ENCODE measurements at regions not wholly inside any gene's neighbourhood (a gene's known extent, or its start where the extent isn't known, plus 50 kb on each side); places are given as distances from the start of the nearest gene placed in this dataset.

DNA sequence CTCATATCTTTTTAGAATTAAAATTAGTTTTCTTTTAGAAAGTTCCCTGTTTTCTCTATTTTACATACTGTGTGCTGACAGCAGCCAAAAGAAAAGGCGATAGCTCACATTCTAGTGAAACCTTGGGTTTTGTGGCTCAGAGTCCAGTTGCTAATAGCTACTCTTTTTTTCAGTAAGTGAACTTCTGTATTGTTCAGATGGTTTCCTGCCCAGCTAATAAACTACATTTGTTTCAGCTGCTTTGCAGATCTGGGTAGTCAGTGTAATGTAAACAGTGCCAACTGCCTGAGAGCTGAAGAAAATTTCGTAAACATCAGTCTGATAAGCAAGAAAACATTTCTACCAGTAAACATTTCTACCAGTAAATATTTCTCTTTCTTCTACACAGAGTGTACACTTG is 370.2 kb downstream of the GRIA2 start:
- intact Hi-C loops (cut with micrococcal nuclease) = no loop called here
- Mint-ChIP-seq H3K36me3 (ENCODE audit: low read depth) (no peaks in the 10 kb centered on the region), H3K9me3 (peaks cover 3% of the 10 kb centered on the region), H3K4me1 (ENCODE audit: low read depth) (no peaks in the 10 kb centered on the region), H3K4me3 (ENCODE audit: low read depth) (no peak overlapping the region), H3K27me3 (ENCODE audit: low read depth) (no peaks in the 10 kb centered on the region), H3K27ac (no peak overlapping the region)
- DNase-seq (ENCODE audit: low spot score) = no peak

DNA sequence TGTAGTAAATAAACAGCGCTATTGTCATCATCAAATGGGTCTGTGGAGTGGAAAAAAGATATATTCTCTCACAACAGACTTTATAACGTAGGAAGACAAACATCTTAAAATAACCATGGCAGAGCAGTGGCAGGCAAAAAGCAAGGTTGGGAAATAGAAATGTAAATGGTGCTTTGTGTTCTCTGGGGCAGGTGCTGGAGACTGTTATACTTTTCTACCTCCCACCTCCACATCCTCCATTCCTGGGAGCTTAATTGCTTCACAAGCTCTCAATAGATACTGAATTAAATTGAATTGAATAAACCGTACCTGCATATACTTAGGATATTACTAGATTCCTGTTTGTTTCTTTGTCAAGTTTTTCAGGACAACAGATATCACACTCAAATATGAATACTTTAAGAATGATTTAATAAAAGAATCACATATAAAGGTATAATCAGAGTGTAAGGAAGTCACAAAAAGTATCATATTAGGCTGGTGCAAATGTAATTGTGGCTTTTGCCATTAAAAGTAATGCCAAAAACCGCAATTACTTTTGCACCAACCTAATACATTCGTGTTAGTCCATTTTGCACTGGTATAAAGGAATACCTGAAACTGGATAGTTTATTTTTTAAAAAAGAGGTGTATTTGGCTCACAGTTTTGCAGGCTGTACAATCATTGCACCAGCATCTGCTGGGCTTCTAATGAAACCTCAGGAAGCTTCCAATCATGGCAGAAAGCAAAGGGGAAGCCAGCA is 367.3 kb downstream of the GRIA2 start:
- no peaks in the 10 kb centered on the region for H3K4me1 Mint-ChIP-seq (ENCODE audit: low read depth)
- no peak for DNase-seq (ENCODE audit: low spot score)

DNA sequence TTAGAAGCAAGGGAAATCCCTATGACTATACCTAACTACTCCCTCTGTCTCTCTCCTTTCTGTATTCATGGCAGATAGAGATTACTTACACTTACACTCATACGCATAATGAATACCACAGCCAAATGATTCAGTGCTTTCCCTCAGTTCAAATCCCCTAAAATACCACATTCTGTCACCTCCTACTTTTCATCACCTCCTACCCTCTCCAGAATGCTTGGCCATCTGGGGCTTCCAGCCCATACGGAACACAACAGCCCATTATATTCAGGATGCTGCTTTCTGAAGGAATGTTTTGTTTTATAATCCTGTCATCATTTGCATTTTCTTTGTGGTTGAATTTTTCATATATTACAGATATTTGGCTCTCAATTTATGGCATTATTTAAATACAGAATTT is 361.6 kb downstream of the GRIA2 start:
- intact Hi-C loops (cut with micrococcal nuclease) = no loop called here

More for the DNA sequence above, 367.3 kb downstream of the GRIA2 start:
- no peaks in the 10 kb centered on the region for H3K36me3 Mint-ChIP-seq (ENCODE audit: low read depth)
- H3K9me3 Mint-ChIP-seq = peaks cover 3% of the 10 kb centered on the region
- no peak overlapping the region for H3K27ac Mint-ChIP-seq
- no peaks in the 10 kb centered on the region for H3K27me3 Mint-ChIP-seq (ENCODE audit: low read depth)
- H3K4me3 Mint-ChIP-seq (ENCODE audit: low read depth) = no peak overlapping the region
- intact Hi-C loops (cut with micrococcal nuclease) = no loop called here

DNA sequence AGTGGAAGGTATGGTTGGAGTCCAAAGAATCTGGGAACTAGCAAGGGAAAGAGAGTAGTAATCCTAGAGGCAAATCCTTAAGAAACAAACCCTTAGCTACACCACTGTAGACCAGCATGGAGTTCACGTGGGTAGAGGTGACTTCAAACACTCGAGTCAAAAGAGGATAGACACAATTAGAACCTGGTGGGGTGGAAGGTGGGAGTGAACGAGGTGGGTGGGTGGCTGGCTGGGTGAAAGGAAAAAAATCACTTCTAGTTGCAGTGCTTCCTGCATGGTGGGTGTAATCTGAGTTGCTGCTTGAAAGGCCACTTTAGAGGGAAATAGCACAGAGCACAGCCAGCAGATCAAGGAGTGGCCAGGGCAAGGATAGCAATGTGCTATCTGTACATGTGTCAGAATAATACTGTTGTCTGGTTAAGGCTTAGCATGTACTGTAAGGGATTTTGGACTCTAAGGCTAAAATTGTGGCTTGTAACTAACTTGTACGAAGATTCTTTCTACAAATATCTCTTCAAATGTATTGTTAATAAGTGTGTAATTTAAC is 356.2 kb downstream of the GRIA2 start:
- no peak overlapping the region for H3K27ac Mint-ChIP-seq
- no peak for DNase-seq (ENCODE audit: low spot score)
- intact Hi-C loops (cut with micrococcal nuclease) = no loop called here

More for the DNA sequence above, 361.6 kb downstream of the GRIA2 start:
- no peaks in the 10 kb centered on the region for H3K4me1 Mint-ChIP-seq (ENCODE audit: low read depth)
- H3K4me3 Mint-ChIP-seq (ENCODE audit: low read depth) = no peak overlapping the region
- H3K27me3 Mint-ChIP-seq (ENCODE audit: low read depth) = no peaks in the 10 kb centered on the region
- H3K27ac Mint-ChIP-seq = no peak overlapping the region
- no peak for DNase-seq (ENCODE audit: low spot score)
- no peaks in the 10 kb centered on the region for H3K36me3 Mint-ChIP-seq (ENCODE audit: low read depth)
- peaks cover 3% of the 10 kb centered on the region for H3K9me3 Mint-ChIP-seq

DNA sequence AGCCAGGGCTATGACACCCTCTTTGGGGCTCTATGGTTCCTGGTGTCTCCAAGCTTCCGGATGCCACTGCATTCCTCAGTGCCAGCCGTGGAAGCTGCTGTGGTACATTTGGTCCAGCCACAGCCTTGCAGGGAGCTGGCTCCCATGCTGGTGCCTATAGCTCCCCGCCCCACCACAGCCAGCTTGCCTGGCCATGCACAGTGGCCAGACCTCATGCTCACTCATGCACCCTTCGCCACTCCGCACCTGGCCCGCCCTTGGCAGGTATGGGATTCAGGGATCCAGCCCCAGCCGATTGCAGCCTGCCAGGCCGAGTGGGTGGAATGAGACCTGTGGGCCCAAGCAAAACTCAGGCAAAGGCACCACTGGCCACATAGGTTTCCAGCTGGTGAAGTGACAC is 354.8 kb downstream of the GRIA2 start:
- no peaks in the 10 kb centered on the region for H3K36me3 Mint-ChIP-seq (ENCODE audit: low read depth)
- intact Hi-C loops (cut with micrococcal nuclease) = no loop called here
- no peak overlapping the region for H3K4me3 Mint-ChIP-seq (ENCODE audit: low read depth)
- no peaks in the 10 kb centered on the region for H3K4me1 Mint-ChIP-seq (ENCODE audit: low read depth)
- H3K27me3 Mint-ChIP-seq (ENCODE audit: low read depth) = no peaks in the 10 kb centered on the region
- H3K9me3 Mint-ChIP-seq = no peaks in the 10 kb centered on the region
- no peak for DNase-seq (ENCODE audit: low spot score)
- no peak overlapping the region for H3K27ac Mint-ChIP-seq

More for the DNA sequence above, 356.2 kb downstream of the GRIA2 start:
- no peak overlapping the region for H3K4me3 Mint-ChIP-seq (ENCODE audit: low read depth)
- H3K4me1 Mint-ChIP-seq (ENCODE audit: low read depth) = no peaks in the 10 kb centered on the region
- no peaks in the 10 kb centered on the region for H3K36me3 Mint-ChIP-seq (ENCODE audit: low read depth)
- H3K9me3 Mint-ChIP-seq = no peaks in the 10 kb centered on the region
- no peaks in the 10 kb centered on the region for H3K27me3 Mint-ChIP-seq (ENCODE audit: low read depth)

DNA sequence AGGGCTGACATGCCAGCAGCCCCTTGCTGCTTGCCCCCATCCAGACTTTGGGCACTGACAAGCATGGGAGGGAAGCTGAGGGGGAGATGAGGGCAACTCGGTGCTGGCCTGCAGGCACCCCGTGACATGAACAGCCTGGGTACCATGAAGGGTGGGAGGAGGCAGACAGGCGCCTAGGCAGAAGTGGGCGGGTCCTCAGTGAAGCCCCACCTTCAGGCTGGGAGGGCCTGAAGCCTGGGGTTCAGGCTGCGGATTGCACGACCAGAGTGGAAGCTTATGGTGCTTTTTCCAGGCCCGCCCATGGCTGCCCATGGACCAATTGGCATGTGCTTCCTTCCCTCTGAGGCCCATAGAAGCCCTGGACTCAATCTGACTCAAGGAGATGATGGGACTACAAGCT is 354.1 kb downstream of the GRIA2 start:
- intact Hi-C loops (cut with micrococcal nuclease) = no loop called here
- Mint-ChIP-seq H3K9me3 (no peaks in the 10 kb centered on the region), H3K27me3 (ENCODE audit: low read depth) (no peaks in the 10 kb centered on the region), H3K4me3 (ENCODE audit: low read depth) (no peak overlapping the region), H3K36me3 (ENCODE audit: low read depth) (no peaks in the 10 kb centered on the region), H3K27ac (no peak overlapping the region), H3K4me1 (ENCODE audit: low read depth) (no peaks in the 10 kb centered on the region)
- no peak for DNase-seq (ENCODE audit: low spot score)

DNA sequence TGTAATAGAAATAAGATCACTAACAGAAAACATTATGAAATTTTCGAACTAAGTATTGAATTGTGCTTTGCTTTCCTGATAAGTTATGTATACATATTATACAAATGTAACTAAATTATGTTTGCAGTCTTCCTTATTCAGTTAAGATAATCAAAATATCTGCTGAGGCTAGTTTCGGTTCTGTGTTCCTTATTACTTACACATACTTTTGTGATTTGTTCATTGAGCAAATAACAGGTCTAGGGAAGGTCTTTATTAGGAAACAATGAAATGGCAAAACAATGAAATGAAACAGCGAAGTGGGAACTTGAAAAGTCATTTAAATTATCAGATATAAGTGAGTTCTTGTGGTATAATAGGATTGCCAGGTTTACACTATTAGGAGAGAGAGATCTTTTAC is 352.4 kb downstream of the GRIA2 start:
- intact Hi-C loops (cut with micrococcal nuclease) = no loop called here
- Mint-ChIP-seq H3K9me3 (no peaks in the 10 kb centered on the region), H3K27ac (no peak overlapping the region), H3K27me3 (ENCODE audit: low read depth) (no peaks in the 10 kb centered on the region), H3K4me1 (ENCODE audit: low read depth) (no peaks in the 10 kb centered on the region), H3K36me3 (ENCODE audit: low read depth) (no peaks in the 10 kb centered on the region), H3K4me3 (ENCODE audit: low read depth) (no peak overlapping the region)
- DNase-seq (ENCODE audit: low spot score) = no peak

DNA sequence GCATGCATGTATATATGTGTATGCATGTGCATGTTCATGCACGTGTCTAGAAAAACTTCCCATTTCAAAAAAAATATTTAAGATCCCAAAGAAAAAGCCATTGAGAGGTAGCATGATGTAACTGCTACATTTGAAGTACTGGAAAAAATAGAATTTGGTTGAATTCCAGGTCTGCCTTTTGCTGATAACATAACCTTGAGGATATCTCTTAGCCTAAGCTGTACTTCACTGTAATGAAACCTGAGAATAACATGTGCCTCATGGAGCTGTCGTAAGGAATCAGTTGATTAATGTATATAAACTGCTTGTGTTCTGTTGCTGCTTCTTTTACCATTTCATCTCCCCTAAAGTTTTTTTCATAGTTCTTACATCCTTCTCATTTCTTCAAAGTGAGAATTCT is 351.8 kb downstream of the GRIA2 start:
- Mint-ChIP-seq H3K9me3 (no peaks in the 10 kb centered on the region), H3K4me1 (ENCODE audit: low read depth) (no peaks in the 10 kb centered on the region), H3K27ac (no peak overlapping the region), H3K27me3 (ENCODE audit: low read depth) (no peaks in the 10 kb centered on the region), H3K4me3 (ENCODE audit: low read depth) (no peak overlapping the region), H3K36me3 (ENCODE audit: low read depth) (no peaks in the 10 kb centered on the region)
- intact Hi-C loops (cut with micrococcal nuclease) = no loop called here
- no peak for DNase-seq (ENCODE audit: low spot score)

DNA sequence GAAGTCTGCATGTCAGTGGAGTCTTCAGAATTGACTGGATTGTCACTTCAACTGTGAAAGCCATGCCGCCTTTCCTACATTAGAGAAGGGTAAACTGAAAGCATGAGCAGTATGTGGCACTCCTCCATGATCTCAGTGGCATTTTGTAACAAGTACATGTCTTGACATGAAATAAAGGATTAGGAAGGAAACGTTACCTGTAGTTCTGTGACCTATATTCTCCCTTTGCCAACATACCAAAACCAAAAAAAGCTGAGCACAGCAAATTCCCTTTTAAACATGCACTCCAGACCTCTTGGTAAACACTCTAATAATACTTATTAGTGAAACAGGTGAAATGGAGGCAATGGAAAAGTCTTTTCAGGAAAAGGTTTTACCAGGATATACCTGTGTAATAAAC is 344.2 kb downstream of the GRIA2 start:
- Mint-ChIP-seq H3K4me1 (ENCODE audit: low read depth) (no peaks in the 10 kb centered on the region), H3K27me3 (ENCODE audit: low read depth) (no peaks in the 10 kb centered on the region), H3K4me3 (ENCODE audit: low read depth) (no peak overlapping the region), H3K27ac (no peak overlapping the region), H3K9me3 (no peaks in the 10 kb centered on the region), H3K36me3 (ENCODE audit: low read depth) (no peaks in the 10 kb centered on the region)
- intact Hi-C loops (cut with micrococcal nuclease) = no loop called here
- no peak for DNase-seq (ENCODE audit: low spot score)

DNA sequence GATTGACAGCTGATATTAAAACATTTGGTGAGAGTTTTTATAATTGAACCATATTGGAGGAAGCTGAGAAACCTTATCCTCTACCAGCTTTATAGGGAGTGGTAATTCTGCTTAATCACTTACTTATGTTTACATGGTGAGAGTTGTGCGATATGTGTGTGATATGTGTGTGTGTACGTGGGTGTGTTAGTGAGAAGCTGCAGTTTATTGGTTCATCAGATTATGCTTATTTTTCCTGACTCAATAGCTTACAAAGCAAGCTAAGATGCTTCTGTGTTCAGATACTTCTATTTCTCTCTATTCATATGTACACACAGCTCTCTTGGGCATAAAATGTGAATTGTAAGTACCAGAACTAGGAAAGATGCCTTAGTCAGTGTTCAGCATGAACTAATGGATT is 343.7 kb downstream of the GRIA2 start:
- Mint-ChIP-seq H3K9me3 (no peaks in the 10 kb centered on the region), H3K27me3 (ENCODE audit: low read depth) (no peaks in the 10 kb centered on the region), H3K4me1 (ENCODE audit: low read depth) (no peaks in the 10 kb centered on the region)

DNA sequence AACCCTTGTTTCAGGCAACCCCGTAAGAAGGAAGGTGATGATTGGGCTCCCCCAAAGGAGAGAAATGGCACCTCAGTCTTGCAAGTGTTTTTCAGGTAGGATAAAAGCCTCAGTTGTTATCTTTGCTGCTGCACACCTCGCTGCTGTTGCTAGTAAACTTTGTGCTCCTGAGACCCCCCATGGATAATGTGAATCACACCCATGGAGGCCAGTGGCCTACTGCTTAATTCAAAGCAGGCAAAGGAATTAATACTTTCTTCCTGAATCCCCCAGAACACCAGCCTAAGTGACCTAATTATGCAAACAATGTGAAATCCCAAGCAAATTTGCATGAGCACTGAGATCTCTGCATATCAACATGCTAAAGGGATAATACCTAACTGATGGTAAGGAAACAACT is 337.5 kb downstream of the GRIA2 start:
- Mint-ChIP-seq H3K9me3 (no peaks in the 10 kb centered on the region), H3K36me3 (ENCODE audit: low read depth) (no peaks in the 10 kb centered on the region), H3K4me3 (ENCODE audit: low read depth) (no peak overlapping the region), H3K27ac (no peak overlapping the region), H3K4me1 (ENCODE audit: low read depth) (no peaks in the 10 kb centered on the region), H3K27me3 (ENCODE audit: low read depth) (no peaks in the 10 kb centered on the region)
- intact Hi-C loops (cut with micrococcal nuclease) = no loop called here
- DNase-seq (ENCODE audit: low spot score) = no peak

More for the DNA sequence above, 343.7 kb downstream of the GRIA2 start:
- no peak for DNase-seq (ENCODE audit: low spot score)
- Mint-ChIP-seq H3K4me3 (ENCODE audit: low read depth) (no peak overlapping the region), H3K36me3 (ENCODE audit: low read depth) (no peaks in the 10 kb centered on the region), H3K27ac (no peak overlapping the region)
- intact Hi-C loops (cut with micrococcal nuclease) = no loop called here

DNA sequence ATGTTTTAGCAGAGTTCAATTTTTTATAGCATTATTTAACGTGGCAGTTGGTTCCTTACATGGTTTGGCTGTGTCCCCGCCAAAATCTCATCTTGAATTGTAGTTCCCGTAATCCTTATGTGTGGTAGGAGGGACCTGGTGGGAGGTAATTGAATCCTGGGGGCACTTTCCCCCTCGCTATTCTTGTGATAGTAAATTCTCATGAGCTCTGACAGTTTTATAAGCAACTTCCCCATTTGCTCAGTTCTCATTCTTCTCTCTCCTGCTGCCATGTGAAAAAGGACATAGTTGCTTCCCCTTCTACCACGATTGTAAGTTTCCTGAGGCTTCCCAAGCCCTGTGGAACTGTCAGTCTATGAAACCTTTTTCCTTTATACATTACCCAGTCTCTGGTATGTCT is 329.5 kb downstream of the GRIA2 start:
- no peak overlapping the region for H3K4me3 Mint-ChIP-seq (ENCODE audit: low read depth)
- no peaks in the 10 kb centered on the region for H3K27me3 Mint-ChIP-seq (ENCODE audit: low read depth)
- H3K27ac Mint-ChIP-seq = no peak overlapping the region
- H3K9me3 Mint-ChIP-seq = peaks cover 8% of the 10 kb centered on the region
- no peak for DNase-seq (ENCODE audit: low spot score)
- no peaks in the 10 kb centered on the region for H3K4me1 Mint-ChIP-seq (ENCODE audit: low read depth)
- intact Hi-C loops (cut with micrococcal nuclease) = no loop called here
- H3K36me3 Mint-ChIP-seq (ENCODE audit: low read depth) = no peaks in the 10 kb centered on the region

DNA sequence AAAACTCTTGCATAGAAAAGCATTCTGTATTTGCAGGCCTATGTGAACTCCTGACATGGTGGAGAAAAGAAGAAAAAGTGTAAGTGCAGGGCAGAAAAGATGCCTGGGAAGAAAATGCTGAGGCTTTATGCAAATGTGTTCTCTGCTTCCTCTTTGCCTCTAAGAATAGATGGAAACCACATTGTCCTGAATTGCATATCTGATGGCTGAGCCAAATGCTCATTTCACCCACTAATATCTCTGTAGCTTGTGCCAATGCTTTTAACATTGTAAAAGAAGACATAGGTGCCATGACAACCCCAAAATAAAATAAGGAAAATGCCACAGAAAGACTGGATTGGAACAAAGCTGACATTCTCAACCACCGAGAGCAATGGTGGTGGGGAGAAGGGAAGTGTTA is 307.4 kb downstream of the GRIA2 start:
- Mint-ChIP-seq H3K27me3 (ENCODE audit: low read depth) (no peaks in the 10 kb centered on the region), H3K36me3 (ENCODE audit: low read depth) (no peaks in the 10 kb centered on the region), H3K4me3 (ENCODE audit: low read depth) (no peak overlapping the region), H3K4me1 (ENCODE audit: low read depth) (no peaks in the 10 kb centered on the region), H3K27ac (no peak overlapping the region), H3K9me3 (peaks cover 37% of the 10 kb centered on the region)
- no peak for DNase-seq (ENCODE audit: low spot score)
- intact Hi-C loops (cut with micrococcal nuclease) = no loop called here
